ENCODE measurements at regions not wholly inside any gene's neighbourhood (a gene's known extent, or its start where the extent isn't known, plus 50 kb on each side); places are given as distances from the start of the nearest gene placed in this dataset.

- TF ChIP-seq RXRA (IDR thresholded peaks at IDR 0.05; ENCODE audit: insufficient read depth, low read depth, low read length) (no peak), CHD1 (IDR thresholded peaks at IDR 0.05; ENCODE audit: low read depth, low read length) (no peak), BACH1 (IDR thresholded peaks at IDR 0.05; ENCODE audit: low read length) (no peak), MAX (IDR thresholded peaks at IDR 0.05) (no peak), CHD2 (IDR thresholded peaks at IDR 0.05; ENCODE audit: low read length) (no peak)
Measured at GRCh38 chr2:208827109-208827508, 420.5 kb downstream of the PTH2R start (continued).
